GM18909 (cell line): ENCODE measurements at regions not wholly inside any gene's neighbourhood (a gene's known extent, or its start where the extent isn't known, plus 50 kb on each side); places are given as distances from the start of the nearest gene placed in this dataset.

Experiments
- ATAC-seq: cut with Tn5 transposase; IDR thresholded peaks from one replicate; pipeline ENCODE4 v1.9.1; 2021; ENCODE audit warnings: mild to moderate bottlenecking; ENCODE audit not compliant: unreplicated experiment, poor library complexity

DNA sequence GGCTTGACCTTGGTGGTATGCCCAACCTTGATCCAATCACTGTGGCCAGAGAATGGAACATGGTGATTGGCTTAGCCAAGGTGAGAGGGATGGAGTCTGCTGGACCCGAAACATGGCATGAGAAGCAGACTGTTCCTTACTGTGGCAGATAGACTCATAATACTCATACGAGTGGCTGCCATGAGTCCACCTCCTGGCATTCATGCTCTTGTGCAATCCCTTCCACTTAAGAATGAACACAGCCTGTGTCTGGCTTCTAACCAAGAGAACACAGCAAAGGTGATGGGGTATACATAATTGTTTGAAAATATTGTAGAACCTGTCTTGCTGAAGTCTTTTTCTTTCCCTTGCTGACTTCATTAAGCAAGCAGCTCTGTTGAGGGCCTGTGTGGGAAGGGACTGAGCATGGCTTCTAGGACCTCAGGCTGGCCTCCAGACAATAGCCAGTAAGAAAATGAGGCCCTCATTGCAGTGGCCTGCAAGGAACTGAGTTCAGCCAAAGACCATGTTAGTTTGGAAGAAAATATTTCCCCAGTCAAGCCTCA is 85.9 kb downstream of the ZNF281 start:
- ATAC-seq = no peak

- no peak for ATAC-seq
These were observed 90.7 kb downstream of the ZNF281 start for GRCh38 chr1:200319148-200319547.

- ATAC-seq = no peak
These were observed 92.6 kb downstream of the ZNF281 start for GRCh38 chr1:200317236-200317635.

GRCh38 chr1:200316148-200316803 is 93.6 kb downstream of the ZNF281 start:
- ATAC-seq = no peak

- ATAC-seq = no peak
These were observed 95.6 kb downstream of the ZNF281 start for GRCh38 chr1:200314085-200314750.

GRCh38 chr1:200311256-200311655 is 98.6 kb downstream of the ZNF281 start:
- no peak for ATAC-seq

- no peak for ATAC-seq
These were observed 99.0 kb downstream of the ZNF281 start for GRCh38 chr1:200310824-200311223.

DNA sequence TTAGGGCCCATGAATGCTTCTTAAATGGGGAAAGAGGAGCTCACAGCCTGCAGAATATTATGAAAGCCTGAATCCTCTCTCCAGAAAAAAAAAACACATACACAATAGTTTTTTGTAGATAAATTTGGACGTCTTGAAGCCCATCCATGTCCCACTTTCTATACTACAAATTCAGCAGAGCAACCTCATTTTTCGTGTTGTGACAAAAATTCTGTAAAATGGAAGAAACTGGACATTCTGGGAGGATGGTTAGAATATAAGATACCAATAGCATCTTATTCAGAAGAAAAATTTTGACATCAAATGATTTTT is 102.1 kb downstream of the ZNF281 start:
- no peak for ATAC-seq

GRCh38 chr1:200306944-200307754 is 102.7 kb downstream of the ZNF281 start:
- ATAC-seq = peak; percentile 47

GRCh38 chr1:200305806-200306205 is 104.0 kb downstream of the ZNF281 start:
- ATAC-seq = no peak

GRCh38 chr1:200304171-200304570 is 105.7 kb downstream of the ZNF281 start:
- no peak for ATAC-seq

- ATAC-seq = no peak
These were observed 106.9 kb downstream of the ZNF281 start for GRCh38 chr1:200302921-200303290.

GRCh38 chr1:200302192-200302920 is 107.5 kb downstream of the ZNF281 start:
- ATAC-seq = peak; percentile 76

DNA sequence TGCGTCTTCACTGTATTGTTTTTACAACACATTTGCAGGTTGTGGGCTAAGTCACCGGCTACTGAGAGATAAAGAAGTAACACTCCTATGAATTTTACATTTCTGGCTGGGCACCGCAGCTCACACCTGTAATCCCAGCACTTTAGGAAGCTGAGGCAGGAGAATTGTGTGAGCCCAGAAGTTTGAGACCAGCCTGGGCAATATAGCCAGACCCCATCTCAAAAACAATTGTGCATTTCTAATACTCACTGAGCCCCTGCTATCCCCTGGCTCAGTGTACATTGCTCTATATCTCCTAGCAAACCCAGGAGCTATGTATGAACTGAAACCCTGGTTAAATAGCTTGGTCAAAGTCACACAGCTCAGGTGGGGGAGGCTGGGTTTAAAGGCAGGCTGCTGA is 108.7 kb downstream of the ZNF281 start:
- ATAC-seq = no peak

DNA sequence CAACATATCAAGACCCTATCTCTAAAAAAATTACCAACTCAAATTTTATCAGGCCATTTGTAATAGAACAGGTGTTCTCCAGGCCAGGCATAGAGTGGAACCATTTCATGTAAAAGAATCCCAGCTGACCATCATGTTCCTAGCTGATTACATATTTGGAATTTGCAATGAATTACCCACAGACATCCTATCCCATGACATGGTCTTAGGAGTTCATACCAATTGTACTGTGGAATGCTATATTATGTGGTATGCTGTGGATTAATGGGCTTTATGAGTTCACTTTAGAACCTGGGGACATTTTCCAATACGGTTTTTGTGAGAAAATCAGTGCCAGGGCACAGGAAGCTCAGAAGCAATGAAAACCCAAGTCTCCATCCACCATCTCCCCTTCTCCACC is 110.3 kb downstream of the ZNF281 start:
- ATAC-seq = no peak

DNA sequence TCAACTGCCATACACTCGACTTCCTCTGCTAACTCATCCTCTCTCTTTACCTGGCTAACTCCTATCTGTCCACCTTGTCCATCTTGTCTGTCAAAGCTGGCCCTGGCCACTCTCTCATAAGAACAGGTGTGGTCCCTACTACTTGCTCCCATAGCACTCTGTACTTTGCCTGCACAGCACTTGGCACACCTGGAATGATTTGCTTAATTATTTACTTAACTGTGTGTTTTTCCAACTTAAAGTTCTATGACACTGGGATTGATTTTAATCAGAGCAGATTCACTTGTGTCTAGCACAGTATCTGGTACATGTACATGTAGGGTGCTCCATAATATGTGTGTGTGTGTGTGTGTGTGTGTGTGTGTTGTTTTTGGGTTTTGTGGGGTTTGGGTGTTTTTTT is 111.6 kb downstream of the ZNF281 start:
- ATAC-seq = no peak

DNA sequence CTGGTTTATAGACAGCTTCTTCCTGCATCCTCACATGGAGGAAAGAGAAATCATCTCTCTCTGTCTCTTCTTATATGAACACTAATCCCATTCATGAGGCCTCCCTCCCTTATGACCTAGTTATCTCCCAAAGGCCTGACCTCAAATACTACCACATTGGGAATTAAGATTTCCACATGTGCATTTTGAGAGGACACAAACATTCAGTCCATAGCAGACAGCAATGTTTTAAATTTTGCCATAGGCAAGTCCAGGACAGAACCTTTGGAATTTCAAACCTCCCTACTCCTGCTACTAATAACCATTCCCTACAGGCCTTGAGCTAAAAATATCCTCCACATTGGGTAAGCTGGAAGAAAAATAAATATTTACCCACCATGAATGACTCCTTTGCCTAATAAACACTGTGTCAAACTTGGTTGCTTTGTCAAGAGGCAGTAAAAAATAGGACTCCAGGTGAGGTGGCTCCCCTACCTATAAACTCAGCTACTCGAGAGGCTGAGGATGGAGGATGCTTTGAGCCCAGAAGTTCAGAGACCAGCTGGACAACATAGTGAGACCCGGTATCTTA is 113.7 kb downstream of the ZNF281 start:
- ATAC-seq = no peak

GRCh38 chr1:200294241-200294640 is 115.6 kb downstream of the ZNF281 start:
- ATAC-seq = no peak

GRCh38 chr1:200292699-200293098 is 117.1 kb downstream of the ZNF281 start:
- no peak for ATAC-seq

DNA sequence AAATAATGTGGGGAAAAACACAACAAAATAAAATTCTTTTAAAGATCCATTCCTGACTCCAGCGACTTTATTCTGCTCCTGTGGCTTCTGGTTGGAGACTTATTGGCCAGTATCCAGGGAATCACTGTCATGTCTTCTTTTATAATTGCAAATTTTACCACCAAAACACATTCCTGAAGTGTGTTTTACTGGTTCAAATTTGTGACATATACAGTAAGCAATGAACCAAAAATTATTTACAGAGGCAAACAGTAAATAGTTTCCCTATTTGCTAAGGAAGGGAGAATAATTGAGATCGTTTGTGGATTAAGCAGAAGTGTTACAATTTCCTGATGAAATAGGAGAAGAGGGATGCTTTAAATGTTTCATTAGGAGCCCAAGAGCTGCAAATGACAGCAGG is 118.7 kb downstream of the ZNF281 start:
- no peak for ATAC-seq
